ENCODE measurements at regions not wholly inside any gene's neighbourhood (a gene's known extent, or its start where the extent isn't known, plus 50 kb on each side); places are given as distances from the start of the nearest gene placed in this dataset.

DNA sequence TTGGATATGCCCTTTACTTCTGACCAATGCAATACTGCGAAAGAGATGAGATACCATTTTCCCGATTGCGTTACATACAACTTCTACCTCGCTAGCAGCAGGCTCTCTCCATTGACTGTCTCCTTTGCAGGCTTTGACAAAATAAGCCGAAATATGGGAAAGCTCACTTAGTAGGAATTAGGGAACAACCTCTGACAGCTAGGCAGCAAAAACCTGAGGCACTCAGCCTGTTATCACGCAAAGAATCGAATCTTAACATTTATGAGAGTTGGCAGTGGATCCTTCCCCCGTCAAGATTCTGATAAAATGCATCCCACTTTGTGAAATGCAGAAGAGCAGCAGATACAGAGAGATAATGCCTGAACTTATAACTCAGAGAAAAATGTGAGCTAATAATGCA, 1379.5 kb upstream of the PCDH9 start:
- no peak for DNase-seq
- Histone ChIP-seq H3K27me3 (no peaks in the 10 kb centered on the region), H3K9me3 (no peaks in the 10 kb centered on the region), H3K36me3 (no peaks in the 10 kb centered on the region), H3K4me3 (ENCODE audit: low read depth, low read length) (no peak overlapping the region), H3K4me1 (no peaks in the 10 kb centered on the region)
- TF ChIP-seq CTCF (IDR thresholded peaks at IDR 0.05; ENCODE audit: low read depth, low read length): no peak

DNA sequence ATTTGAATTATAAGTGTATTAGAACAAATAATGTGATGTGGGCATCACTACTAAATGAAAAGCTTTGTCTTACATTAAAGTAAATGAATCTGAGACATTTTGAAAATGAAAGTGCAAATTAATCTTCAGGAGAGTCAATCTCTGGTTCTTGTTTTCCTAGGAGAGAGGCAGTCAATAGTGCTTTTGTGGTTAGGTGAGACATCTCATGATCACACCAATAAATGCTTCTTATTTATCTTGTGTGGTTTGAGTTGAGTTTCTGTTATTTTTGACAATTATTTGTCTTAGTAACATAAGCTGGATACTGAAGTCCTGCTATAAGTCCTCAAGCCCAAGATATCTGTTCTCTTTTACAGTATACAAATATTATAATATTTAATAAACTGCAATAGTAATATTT, 1378.0 kb upstream of the PCDH9 start:
- Histone ChIP-seq H3K4me1 (no peaks in the 10 kb centered on the region), H3K9me3 (no peaks in the 10 kb centered on the region), H3K36me3 (no peaks in the 10 kb centered on the region), H3K4me3 (ENCODE audit: low read depth, low read length) (no peak overlapping the region), H3K27me3 (no peaks in the 10 kb centered on the region)
- no peak for DNase-seq
- no peak for TF ChIP-seq CTCF (IDR thresholded peaks at IDR 0.05; ENCODE audit: low read depth, low read length)

DNA sequence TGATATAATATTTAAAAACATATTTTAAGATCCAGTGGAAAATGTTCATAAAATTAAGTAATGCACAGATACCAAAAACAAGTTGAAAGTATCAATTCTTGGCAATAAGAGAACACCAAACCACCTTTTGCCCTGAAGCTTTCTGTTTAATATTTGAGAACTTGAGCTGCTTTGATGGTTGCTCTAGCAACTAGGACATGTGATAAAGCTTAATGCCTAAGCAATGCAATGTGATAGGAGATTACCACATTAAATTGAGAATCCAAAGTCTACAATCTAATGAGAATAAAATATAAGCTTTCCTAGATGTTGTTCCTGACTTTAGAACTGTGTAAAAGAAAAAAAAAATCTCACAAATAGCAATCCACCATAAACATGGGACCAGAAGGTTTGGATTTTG, 1367.5 kb upstream of the PCDH9 start:
- H3K4me3 ChIP-seq (ENCODE audit: low read depth, low read length): no peak overlapping the region
- no peak for TF ChIP-seq CTCF (IDR thresholded peaks at IDR 0.05; ENCODE audit: low read depth, low read length)
- H3K9me3 ChIP-seq: no peaks in the 10 kb centered on the region
- H3K36me3 ChIP-seq: no peaks in the 10 kb centered on the region
- H3K27me3 ChIP-seq: no peaks in the 10 kb centered on the region
- H3K4me1 ChIP-seq: peaks cover 11% of the 10 kb centered on the region
- DNase-seq: no peak

- H3K9me3 ChIP-seq: no peaks in the 10 kb centered on the region
- H3K4me1 ChIP-seq: no peaks in the 10 kb centered on the region
- no peak for TF ChIP-seq CTCF (IDR thresholded peaks at IDR 0.05; ENCODE audit: low read depth, low read length)
- no peak for DNase-seq
- no peak overlapping the region for H3K4me3 ChIP-seq (ENCODE audit: low read depth, low read length)
- H3K27me3 ChIP-seq: no peaks in the 10 kb centered on the region
- no peaks in the 10 kb centered on the region for H3K36me3 ChIP-seq
Measured at GRCh38 chr13:68588623-68589022, 1358.5 kb upstream of the PCDH9 start.

DNA sequence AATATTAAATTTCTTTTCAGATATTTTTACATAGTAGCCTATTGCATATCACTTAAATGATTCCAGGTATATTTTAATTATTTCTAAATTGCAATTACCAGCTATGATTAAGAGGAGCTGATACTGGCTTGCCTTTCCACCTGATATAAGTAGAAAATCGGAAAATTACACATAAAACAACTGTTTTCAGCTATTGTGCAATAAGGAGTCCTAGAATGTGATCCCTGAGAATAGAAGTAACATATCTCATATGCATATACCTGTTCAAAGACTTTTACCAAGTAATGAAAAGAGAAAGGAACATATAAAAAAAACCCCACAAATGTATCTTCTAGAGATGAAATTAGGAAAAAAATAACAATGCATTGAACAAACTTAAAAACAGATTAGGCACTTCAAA, 1354.6 kb upstream of the PCDH9 start:
- no peaks in the 10 kb centered on the region for H3K27me3 ChIP-seq
- no peak for DNase-seq
- no peaks in the 10 kb centered on the region for H3K4me1 ChIP-seq
- H3K4me3 ChIP-seq (ENCODE audit: low read depth, low read length): no peak overlapping the region
- no peaks in the 10 kb centered on the region for H3K36me3 ChIP-seq
- H3K9me3 ChIP-seq: no peaks in the 10 kb centered on the region
- no peak for TF ChIP-seq CTCF (IDR thresholded peaks at IDR 0.05; ENCODE audit: low read depth, low read length)

DNA sequence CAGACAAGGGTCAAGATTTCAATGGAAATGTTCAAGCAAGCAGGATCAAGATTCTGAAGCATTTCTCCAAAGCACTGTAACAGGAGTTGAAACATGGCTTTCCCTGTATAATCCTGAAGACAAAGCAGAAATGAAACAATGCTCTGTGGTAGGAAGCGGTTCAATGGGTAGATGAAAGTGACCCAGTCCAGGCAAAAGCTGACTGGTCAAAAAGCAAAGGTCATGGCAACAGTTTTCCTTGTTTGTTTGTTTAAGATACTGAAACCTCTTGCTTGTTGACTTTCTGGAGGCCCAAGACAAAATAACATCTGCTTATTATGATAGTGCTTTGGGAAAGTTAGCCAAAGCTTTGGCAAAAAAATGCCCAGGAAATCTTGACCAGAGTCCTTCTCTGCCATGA, 1343.9 kb upstream of the PCDH9 start:
- H3K4me1 ChIP-seq: no peaks in the 10 kb centered on the region
- H3K27me3 ChIP-seq: no peaks in the 10 kb centered on the region
- no peak overlapping the region for H3K4me3 ChIP-seq (ENCODE audit: low read depth, low read length)
- TF ChIP-seq CTCF (IDR thresholded peaks at IDR 0.05; ENCODE audit: low read depth, low read length): no peak
- no peaks in the 10 kb centered on the region for H3K36me3 ChIP-seq
- H3K9me3 ChIP-seq: no peaks in the 10 kb centered on the region
- DNase-seq: no peak
